ENCODE measurements at regions not wholly inside any gene's neighbourhood (a gene's known extent, or its start where the extent isn't known, plus 50 kb on each side); places are given as distances from the start of the nearest gene placed in this dataset.
"Not testable (repeated sequence)": the region's sequence is repeated elsewhere in the genome, so short reads cannot be mapped to it uniquely, and the experiment has no call there.

DNA sequence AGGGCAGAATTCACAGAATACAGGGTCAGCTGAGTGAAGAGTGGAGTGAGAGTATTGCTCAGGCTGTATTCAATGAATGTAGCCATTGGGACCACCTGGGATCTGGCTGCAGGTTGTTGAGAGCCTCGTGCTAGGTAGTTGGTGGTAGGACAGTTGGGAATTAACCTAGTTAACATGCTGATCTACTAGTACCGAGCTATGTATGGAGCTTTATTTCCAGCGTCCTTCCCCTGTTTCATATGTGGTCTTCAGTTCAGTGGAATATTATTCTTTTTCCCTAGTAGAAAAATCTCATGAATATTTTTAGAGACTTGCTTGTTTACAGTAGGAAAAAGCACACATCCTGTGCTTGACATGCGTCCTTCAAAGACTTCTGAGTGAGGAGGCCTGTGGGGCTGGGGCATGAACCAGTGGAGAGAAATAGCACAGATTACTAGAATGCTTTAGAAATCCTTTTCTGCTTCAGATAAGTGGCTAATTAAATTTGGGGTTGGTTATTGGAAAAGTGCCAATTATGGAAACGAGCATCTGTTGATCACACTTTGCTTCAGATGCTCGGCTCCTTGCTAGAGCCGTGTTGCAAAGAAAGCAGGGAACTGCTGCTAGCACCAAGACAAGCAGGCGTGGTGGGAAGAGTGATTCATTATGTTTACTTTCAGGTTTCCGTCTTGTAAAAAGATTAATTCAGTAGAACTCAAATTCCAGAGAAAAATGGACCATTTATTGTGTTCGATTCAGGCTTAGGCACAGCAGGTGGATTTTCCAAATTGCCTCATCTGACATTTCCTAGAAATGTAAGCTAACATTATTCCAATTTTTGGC, 53.6 kb downstream of the ARF6 start:
- DNase-seq (ENCODE audit: low read depth): no peak

- DNase-seq (ENCODE audit: low read depth): no peak
These were observed 54.6 kb downstream of the ARF6 start for GRCh38 chr14:49947506-49947905.

GRCh38 chr14:49950275-49951228, 57.7 kb downstream of the ARF6 start:
- DNase-seq (ENCODE audit: low read depth): no peak

DNA sequence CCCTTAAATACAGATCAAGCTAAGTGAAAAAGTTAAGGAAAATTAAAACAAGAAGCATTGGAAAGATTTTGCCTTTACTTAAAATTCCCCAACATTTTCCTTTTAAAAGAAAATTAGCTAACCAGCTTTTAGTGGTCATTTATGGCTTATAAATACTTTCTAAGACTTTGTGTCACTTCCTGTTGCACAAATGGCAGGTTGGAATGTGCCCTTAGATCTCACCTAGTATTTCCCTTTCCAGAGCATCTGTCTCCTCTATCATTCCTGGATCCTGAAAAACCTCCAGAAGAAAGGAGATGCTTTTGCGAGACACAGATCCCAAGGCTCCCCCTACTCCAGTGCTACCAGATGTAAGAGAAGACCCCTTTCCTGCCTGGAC, 58.3 kb downstream of the ARF6 start:
- no peak for DNase-seq (ENCODE audit: low read depth)

- no peak for DNase-seq (ENCODE audit: low read depth)
These were observed 58.9 kb downstream of the ARF6 start for GRCh38 chr14:49951691-49952345.

- DNase-seq (ENCODE audit: low read depth): no peak
These were observed 60.3 kb downstream of the ARF6 start for GRCh38 chr14:49953196-49953595.

DNA sequence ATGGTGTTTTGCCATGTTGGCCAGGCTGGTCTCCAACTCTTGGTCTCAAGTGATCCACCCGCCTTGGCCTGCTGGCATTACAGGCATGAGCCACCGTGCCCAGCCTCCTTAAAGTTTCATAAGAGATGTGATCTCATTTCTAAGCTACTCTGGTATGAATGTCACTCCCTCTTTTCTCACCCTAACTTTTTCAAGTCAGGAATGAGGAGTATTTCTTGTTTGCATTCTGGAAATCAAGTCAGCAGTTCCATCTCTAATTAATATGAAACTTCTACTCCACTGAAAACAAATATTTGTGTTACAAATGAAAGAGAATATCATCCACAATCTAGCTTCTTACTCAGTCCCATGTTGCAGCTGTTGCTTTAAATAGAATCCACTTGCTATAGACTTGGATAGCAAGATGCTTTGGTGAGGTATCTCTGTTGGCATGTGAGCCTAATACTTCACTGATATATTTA, 61.3 kb downstream of the ARF6 start:
- DNase-seq (ENCODE audit: low read depth): no peak

- no peak for DNase-seq (ENCODE audit: low read depth)
These were observed 62.1 kb downstream of the ARF6 start for GRCh38 chr14:49955024-49955423.

- DNase-seq (ENCODE audit: low read depth): no peak
These were observed 64.4 kb downstream of the ARF6 start for GRCh38 chr14:49957089-49957852.

GRCh38 chr14:49959822-49960408, 67.0 kb downstream of the ARF6 start:
- no peak for DNase-seq (ENCODE audit: low read depth)

GRCh38 chr14:49960453-49960852, 67.6 kb downstream of the ARF6 start:
- no peak for DNase-seq (ENCODE audit: low read depth)

DNA sequence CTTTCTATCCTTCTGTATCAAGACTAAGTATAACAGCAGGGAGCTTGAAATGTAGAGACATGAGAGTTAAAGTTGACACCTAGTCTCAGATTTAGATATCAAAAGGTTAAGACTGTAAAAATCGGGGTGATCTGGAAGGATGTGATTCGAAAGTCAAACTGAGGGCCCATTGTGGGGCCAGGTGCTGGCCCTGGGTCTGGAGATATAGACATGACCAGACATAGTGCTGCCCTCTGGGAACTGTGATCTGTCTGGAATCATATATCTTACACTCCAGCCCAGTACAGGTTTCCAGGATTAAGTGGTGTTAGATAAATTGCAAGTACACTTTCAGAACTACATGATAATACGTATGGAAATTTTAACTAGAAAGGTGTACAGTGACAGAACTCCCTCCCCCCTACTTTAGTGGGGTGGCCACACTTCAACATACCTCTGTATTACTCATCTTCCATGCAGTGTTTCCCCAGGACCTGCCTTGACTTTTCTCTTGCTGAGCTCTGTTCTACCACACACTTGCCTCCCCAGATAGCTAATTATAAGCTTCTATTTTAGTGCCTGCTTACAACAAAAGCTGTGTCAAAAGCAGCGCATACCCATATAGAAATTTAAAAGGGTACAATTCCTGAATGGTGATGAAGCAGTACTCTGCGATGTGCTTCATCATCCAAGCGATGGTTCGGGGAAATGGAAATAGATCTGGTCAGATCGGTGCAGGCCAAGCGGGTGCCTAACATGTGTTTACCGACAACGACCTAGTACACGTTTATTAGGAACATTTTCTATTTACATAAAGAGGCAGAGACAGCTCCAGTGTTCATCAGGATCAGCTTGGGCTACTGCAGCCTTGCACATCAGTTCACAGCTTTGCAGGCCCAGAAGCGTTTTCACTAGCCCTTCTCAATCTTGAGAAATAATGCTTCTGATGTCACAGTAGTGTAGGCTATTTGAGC, 68.7 kb downstream of the ARF6 start:
- DNase-seq (ENCODE audit: low read depth): no peak

- no peak for DNase-seq (ENCODE audit: low read depth)
These were observed 69.7 kb downstream of the ARF6 start for GRCh38 chr14:49962621-49963020.

DNA sequence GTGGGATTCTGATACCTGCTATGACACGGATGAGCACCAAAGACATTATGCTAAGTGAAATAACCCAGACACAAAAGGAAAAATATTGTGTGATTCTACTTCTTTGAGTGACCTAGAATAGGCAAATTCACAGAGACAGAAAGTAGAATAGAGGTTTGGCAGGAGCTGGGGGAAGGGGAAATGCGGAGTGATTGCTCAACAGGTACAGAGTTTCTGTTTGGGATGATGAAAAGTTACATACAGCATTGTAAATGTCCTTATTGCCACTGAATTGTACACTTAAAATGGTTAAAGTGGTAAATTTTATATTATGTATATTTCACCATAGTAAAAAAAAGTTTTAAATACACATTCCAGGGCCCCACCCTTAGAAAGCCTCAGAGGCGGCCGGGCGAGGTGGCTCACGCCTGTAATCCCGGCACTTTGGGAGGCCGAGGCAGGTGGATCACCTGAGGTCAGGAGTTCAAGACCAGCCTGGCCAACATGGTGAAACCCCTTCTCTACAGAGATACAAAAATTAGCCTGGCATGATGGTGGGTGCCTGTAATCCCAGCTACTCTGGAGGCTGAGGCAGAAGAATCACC, 72.3 kb downstream of the ARF6 start:
- not testable (repeated sequence) for DNase-seq (ENCODE audit: low read depth)

GRCh38 chr14:49966304-49966809, 73.5 kb downstream of the ARF6 start:
- DNase-seq (ENCODE audit: low read depth): no peak

GRCh38 chr14:49966971-49967630, 74.2 kb downstream of the ARF6 start:
- DNase-seq (ENCODE audit: low read depth): no peak

GRCh38 chr14:49969961-49970360, 77.1 kb downstream of the ARF6 start:
- no peak for DNase-seq (ENCODE audit: low read depth)

DNA sequence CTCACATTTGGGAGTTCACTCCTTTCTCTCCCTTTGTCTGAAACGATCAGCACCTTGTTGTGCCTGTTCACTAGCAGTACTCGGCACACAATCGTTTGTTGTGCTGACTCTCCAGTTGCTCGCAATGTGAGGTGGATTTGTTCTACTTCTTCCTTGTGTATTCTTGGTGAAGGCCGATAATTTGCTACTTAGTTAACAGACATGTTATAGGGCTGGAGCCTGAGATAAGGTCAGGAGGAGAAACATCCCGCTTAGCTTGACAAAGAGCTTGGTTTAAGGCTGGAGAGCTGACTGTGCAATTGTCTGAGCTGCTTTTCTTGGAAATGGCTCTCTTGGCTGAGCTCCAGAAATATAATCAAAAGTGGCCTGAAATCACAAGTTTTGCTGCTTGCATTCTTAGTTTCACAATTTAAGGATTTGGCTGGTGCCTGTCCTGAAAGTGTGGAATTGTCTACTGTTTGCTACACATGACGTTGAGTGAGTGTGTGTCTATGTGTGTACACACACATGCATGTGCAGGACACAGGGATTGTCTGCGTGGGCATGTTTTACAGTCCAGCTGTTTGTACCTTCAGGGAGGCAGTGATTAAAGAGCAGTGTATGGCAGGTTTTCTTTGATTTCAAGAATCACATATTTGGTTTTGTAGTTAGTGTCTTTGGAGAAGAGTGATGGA, 77.7 kb downstream of the ARF6 start:
- DNase-seq (ENCODE audit: low read depth): no peak
